HT1080 (cell line): ENCODE measurements at regions not wholly inside any gene's neighbourhood (a gene's known extent, or its start where the extent isn't known, plus 50 kb on each side); places are given as distances from the start of the nearest gene placed in this dataset.

ENCODE experiments used
- DNase-seq: peaks from one replicate; pipeline ENCODE4 v3.0.0-alpha.2; 2015; ENCODE audit warnings: low read depth

DNA sequence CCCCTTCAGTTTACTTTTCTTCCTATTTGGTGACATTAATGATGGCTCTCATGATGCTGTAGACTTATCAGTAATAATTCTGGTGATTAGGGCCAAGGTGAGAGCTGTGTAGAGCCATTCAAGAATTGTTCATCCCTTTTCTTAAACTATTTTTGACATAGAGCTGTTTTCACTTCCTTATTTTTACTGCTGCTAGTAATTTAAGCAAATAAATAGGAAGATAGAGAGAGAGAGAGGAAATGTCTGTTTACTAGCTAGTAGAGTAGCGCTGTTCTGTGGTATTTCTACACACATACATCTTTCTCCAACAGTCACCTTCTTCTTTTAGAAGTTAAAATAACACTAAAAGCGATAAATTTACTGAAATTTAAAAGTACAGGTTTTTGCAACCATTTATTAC lies 678.0 kb upstream of the ZP4 start:
- DNase-seq = no peak

DNA sequence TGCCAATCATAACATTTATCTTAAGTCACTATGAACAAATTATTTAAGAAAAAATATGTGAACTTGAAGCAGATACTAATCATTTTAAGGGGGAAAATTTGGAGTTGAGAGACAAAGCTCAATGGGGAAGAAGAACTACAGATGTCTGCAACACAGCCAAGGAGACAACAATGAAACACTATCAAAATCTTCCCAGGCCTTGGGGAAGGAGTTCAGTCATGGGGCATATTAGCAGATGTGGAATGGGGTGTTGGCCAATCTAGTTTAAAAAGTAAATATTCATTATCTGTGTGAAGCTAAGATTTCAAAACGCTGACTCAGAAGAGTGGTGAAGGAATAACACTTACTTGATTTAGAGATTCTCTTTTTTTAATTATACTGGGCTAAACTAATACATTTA lies 671.6 kb upstream of the ZP4 start:
- DNase-seq = peak; percentile 4

DNA sequence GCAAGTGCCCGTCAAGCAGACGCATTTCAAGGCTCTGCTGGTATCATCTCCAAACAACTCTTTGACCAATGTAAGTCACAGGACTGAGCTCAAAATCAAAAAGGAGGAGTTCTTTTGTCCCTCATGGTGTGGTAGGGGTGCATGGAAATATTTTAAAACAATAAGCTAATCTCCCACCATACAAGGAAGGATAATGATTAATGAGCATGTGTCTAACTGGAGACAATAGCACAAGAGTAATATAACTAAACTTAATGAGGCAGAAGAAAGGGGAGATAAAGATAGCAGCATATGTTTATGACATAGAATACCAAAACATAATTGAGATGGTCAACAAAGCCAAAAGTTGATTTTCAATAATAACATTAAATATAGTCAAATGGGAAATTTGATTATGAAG lies 668.0 kb upstream of the ZP4 start:
- no peak for DNase-seq

DNA sequence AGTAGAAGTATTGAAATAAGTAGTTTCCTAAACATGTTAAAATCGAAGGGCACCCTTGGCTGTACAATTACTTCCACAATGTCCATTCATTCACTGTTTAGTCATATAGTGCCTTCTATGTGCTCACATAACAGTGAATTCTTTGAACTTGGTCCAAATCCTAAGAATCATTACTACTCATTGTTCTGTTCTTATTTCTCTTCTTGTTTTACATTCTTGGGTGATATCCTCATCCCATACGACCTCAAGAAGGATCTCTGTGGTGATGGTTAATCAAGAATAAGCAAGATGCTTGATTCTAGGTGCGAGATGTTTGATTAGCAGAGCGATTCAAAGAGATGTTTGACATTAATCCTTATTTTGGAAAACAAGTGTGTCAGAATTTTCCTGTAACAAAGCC lies 667.4 kb upstream of the ZP4 start:
- peak; percentile 78 for DNase-seq

DNA sequence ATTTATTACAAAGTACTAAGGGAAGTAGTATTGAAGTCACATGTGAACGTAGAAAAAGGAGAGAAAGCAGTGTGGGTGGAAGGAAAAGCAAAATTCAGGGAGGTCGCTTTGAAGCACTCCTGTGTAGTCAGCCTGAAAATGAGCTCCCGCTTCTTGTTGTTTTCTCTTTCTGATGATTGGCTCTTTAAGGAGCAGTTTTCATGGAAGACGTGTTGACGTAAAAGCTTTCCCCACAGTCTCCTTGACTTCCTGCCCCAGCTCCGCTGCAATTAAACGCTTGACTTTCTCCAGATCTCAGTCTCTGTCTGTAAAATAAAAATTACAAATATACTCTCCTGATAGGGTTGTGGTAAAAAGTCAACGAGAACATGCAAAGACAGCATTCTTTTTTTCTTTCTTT lies 661.5 kb upstream of the ZP4 start:
- DNase-seq = no peak

DNA sequence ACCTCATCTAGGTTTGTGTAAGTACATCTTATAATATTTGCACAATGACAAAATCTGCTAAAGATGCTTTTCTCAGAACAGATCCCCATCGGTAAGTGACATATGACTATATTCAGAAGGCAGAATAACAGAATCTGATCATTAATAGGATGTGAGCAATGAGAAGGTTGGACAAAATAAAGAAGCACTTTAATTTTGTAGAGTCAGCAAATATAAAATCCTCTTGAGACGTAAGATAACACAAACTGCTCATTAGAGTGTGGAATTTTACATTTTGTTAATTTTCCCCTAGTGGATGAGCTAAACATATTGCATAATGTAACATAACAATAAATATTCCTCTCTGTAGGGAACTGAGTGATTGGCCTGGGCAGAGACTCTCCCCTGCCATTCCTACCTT lies 658.4 kb upstream of the ZP4 start:
- no peak for DNase-seq

DNA sequence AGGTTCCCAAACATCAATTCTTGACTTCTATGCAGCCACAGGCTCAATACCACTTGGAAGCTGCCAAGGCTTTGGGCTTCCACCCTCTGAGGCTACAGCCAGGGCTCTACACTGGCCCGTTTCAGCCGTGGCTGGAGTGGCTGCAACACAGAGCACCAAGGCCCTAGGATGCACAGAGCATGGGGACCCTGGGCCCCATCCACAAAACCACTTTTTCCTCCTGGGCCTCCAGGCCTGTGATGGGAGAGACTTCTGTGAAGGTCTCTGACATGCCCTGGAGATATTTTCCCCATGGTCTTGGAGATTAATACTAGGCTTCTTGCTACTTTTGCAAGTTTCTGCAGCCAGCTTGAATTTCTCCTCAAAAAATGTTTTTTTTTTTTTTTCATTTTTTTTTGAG lies 655.4 kb upstream of the ZP4 start:
- no peak for DNase-seq

DNA sequence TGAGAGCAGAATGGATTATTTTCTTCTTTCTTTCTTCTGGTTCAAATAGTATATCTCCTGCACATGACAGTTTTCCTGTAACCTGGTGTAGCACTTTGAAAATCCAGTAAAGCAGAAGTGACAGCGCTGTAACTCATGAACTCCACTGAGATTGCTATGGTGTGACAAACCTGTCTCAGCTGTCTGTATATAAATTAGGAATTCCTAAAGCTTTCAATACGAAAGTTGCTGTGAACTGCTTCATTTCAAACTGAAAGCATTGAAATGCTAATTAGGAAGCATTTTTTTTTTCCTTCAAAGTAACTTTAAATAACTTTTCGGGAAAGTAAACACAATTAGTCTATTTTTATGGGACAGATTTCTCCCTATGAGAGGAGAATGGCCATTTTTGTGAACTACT lies 646.9 kb upstream of the ZP4 start:
- no peak for DNase-seq

DNA sequence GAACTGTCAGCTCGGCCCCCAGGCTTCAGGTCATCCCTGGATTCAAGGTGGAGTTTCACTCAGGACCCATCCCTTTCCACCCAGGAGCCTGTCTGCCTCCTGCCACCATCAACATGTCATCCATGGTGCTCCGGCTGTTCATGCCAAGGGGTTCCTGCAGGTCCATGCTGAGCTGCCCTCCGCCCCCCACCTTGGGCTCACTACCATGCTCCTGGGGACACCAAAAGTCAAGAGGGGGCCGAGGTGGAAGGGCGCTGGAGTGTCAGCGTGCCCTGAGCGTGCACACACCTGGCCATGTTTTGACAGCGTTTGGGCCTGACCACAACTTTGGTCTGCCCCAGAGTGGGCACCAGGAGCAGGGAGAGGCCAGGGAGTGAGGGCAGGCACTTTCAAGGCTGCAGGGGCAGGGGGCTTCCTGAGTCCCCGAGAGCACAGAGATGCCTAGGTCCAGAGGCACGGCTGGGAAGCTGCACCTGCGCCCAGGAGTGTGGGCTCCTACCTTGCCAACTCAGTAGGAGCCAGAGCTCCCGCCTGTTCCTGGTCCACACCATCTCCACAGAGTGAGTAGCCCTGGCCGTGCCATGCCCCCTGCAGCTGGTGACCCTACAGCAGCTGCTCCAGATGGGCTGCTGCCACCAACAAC lies 639.6 kb upstream of the ZP4 start:
- no peak for DNase-seq

DNA sequence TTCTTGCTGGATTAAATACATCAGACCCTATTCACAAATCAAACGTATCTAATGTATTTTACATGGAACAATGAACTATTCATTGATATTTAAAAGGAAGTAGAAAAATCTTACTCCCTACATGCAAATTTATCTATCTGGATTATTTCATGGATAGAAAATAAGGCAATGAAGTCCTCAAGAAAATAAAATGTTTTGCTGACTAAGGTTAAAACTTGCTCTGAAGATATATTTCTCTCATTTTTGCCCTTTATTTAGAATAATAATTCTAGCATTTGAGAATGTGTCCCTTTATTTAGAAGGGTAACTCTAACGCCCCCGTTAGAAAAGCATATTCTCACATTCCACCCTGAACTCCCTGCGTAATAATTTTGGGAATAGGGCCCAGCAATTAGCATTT lies 627.0 kb upstream of the ZP4 start:
- DNase-seq = no peak

DNA sequence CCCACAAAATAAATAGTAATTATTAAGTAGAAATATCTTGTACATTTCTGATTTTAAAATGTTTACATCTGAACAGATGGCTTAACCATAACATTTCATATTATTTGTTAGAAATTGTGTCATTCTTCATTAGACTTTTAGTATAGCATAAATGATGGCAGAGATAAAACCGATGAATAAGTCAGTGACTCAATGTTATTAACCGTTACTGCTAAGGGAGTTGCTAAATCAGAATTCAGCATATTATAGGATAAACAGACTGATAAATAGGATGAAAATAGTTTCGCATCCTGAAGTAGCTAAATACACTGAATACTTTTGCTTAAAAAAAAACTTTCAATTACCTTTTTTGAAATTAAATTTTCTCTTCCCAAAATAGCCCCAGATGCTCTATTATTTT lies 610.6 kb upstream of the ZP4 start:
- DNase-seq = no peak

DNA sequence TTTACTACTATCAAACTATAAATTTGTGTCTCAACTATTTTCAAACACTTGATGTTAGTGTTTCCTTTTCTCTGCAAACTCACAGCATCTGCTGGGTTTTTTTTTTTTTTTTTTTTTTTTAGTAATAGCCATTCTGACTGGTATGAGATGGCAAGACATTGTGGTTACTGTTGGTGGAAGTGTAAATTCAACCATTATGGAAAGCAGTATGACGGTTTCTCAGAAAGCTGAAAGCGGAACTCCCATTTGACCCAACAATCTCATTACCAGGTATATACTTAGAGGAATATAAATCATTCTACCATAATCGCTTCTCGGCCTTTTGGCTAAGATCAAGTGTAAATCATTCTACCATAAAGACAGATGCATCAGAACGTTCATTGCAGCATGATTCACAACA lies 608.3 kb upstream of the ZP4 start:
- DNase-seq = no peak

DNA sequence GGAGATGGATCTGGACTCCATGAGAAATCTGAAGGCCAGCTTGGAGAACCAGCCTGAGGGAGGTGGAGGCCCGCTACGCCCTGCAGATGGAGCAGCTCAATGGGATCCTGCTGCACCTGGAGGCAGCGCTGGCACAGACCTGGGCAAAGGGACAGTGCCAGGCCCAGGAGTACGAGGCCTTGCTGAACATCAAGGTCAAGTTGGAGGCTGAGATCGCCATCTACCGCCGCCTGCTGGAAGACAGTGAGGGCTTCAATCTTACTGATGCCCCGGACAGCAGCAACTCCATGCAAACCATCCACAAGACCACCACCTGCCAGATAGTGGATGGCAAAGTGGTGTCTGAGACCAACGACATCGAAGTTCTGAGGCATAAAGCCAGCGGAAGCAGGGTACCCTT lies 601.5 kb upstream of the ZP4 start:
- DNase-seq = no peak

DNA sequence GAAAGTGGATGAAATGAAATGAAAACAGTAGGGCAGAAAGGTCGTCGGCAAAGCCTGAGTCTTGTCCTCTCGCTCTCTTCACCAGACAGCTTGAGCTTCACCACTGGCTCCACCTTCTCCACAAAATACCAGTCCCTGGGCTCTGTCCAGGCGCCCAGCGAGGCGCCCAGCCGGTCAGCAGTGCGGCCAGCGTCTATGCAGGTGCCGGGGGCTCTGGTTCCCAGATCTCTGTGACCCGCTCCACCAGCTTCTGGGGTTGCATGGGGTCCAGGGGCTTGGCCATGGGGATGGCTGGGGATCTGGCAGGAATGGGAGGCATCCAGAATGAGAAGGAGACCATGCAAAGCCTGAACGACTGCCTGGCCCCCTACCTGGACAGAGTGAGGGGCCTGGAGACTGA lies 600.5 kb upstream of the ZP4 start:
- no peak for DNase-seq

DNA sequence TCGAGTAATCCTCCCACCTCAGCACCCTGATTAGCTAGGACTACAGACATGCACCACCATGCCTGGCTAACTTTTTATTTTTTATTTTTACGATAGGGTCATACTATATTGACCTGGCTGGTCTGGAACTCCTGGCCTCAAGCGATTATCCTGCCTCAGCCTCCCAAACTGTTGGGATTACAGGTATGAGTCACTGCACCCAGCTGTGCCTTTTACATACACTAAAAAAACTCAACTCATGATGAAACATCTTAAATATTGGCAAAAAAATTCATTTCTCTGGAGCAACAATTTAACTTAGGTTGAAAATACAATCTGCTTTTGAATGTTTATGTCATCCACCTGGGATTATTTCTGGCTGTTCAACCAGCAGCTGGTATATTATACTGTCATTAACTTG lies 598.3 kb upstream of the ZP4 start:
- DNase-seq = no peak

DNA sequence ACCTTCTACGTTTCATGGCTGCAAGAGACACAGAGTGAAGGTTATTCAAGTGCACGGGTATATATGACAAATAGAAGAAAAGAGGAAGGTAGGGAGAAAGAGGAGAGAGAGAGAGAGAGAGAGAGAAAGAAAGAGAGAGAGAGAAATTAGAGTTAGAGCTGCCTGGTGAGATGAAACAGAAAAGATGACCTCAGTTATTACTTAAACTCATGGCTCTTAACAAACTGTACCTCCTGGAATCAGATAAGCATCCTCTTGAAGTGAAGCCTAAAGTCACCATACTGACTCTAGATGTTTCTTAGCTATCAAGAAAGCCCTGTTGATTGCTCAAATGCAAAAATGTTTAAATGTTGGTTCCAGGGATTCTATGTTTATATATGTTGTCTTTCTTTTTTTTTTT lies 597.7 kb upstream of the ZP4 start:
- no peak for DNase-seq

DNA sequence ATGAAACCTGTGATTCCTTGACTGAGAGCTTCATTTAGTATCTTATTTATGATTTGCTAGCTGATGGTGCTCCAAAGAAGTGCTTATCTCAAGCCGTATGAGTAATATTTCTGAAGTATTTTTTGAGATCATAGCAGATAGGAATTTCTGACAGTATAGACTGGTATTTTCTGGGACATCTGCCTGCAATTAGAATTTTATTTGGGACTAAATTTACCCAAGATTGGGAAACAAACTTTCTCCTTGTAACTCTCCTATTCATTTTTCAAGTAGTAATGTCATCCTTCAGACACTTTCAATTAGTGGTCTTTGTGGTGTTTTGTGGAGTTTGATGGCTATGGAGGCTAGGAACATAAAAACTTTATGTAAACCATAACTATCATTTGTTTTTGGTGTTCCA lies 597.2 kb upstream of the ZP4 start:
- no peak for DNase-seq

DNA sequence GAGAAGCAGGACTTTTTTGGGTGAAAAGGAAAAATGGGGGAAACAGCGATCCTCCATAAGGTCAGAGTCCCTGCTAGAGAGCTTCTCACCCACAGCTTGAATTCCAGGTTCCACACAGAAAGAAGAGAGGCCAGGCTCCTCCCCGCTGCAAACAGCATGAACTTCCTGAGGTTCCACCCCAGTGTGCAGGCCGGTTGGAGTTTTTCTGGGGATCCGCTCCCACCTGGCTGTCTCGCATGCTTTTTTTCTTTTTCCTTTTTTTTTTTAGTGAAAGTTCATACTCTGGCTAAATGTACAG lies 595.1 kb upstream of the ZP4 start:
- DNase-seq = peak; percentile 42

DNA sequence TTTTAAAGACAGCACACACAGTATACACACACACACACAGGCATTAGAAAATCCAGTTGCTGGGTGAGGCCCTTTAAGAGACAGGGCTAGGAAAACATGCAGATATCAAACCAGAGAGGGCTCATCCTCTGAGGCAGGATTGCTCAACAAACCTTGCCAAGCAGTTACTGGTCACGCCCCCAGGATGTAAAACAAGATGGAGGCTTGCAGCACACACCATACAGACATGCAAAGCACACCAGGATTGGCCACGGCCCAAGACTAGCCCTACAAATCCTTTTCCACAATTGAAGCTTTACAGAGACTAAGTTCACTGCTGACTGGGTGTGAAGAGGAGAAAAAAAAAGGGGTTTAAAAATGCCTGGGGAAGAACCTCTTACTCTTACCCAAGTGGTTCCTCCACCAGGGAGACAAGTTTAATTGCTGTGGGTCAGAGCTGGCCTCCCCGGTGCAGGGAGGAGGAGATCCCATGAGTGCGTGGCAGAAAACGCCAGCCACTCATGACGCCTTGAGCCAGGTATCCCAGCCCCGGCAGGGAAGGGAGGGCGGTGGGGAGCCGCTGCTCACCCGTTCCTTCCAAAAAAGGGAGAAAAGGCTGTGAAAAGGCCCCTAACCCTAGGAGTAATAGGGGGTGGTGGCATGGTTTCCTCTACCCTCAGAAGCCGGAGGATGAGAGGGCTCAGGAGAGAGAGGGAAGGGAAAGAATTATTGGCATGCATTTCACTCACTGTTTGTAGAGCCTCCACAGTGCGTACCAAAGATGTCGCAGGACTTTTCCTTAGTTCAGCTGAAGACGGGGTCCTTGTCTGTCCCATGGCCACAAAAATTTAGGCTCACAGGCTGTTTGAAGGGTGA lies 594.6 kb upstream of the ZP4 start:
- peak; percentile 67 for DNase-seq

DNA sequence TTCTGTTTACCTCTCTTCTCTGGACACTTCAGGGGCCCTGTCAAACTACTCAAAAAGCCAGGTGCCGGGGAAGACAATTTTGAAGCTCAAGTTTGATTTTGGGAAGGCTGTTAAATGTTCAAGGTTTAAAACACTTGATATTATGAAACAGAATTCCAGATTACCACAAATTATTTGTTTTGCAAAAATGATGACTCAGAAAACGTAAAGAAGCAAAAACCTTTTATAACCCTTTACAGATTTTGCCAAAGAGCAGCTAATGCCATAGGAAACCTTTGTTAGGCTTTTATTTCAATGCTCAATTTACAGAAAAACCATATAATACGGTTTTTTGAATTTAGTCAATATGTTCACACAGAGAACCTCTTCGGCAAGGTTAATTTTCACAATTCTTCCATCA lies 593.4 kb upstream of the ZP4 start:
- no peak for DNase-seq

DNA sequence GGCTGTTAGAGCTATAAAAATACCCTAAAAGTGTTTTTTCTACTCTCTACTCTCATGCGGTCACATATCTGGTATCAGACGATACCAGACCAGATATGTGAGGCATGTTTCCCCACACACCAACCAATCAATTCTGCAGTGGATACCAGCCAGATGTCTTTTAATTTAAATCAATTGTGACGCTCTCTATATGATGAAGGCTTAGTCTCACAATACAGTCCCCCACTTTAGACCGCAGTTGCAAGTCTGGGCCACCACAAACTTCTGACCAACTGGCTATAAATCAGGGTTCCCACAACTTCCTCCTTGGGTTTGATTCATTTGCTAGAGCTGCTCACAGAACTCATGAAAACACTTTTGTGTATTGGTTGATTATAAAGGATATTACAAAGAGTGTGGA lies 586.1 kb upstream of the ZP4 start:
- DNase-seq = no peak

DNA sequence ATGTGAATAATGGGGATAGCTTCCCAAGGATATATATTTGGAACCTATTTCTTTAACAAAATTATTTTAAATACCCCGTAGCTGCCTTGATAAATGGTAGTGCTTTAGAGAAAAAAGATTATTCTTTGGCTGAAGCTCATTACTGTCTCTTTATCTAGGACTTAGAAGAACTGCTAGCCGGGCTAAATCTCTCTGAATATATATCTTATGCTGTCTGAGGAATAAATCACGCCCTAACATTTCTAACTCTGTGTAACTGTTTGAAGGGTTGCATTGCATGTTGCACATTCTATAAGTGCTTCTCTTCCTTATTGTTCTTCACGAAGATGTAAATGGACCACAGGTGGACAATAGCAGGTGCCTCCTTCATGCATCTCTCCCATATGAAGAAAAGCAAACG lies 585.0 kb upstream of the ZP4 start:
- no peak for DNase-seq

DNA sequence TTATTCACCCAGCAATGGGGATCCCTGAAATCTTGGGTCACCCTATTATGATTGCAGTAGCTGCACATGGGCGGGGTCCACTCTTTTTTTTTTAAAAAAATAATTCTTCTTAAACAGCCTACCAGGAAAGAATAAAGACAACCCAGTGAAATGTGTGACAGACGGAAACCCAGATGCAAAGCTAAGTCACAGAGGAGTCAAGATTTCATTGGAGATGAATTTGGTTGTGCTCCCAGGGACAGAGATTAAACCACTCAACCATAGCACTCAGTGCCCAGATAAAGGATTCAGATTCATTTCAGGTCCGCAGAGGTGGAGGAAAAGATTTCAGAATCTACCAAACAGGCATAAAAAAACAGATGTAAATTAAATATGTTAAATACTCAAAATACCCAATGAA lies 583.5 kb upstream of the ZP4 start:
- DNase-seq = no peak
